ENCODE measurements at regions not wholly inside any gene's neighbourhood (a gene's known extent, or its start where the extent isn't known, plus 50 kb on each side); places are given as distances from the start of the nearest gene placed in this dataset.
"Not testable (repeated sequence)": the region's sequence is repeated elsewhere in the genome, so short reads cannot be mapped to it uniquely, and the experiment has no call there.

DNA sequence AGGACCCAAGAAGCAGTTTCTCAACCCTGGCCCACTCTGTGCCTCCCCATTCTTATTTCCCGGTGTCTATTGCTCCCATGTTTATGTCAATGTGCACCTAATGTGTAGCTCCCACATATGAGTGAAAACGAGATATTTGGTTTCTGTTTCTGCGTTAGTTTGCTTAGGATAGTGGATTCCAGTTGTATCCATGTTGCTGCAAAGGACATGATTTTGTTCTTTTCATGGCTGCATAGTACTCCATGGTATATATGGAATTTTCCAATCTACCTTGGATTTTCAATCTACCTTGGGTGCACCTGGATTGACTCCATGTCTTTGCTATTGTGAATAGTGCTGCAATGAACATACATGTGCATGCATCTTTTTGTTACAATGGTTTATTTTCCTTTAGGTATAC lies 119.8 kb upstream of the CTSV start:
- TF ChIP-seq, protein P1, sequence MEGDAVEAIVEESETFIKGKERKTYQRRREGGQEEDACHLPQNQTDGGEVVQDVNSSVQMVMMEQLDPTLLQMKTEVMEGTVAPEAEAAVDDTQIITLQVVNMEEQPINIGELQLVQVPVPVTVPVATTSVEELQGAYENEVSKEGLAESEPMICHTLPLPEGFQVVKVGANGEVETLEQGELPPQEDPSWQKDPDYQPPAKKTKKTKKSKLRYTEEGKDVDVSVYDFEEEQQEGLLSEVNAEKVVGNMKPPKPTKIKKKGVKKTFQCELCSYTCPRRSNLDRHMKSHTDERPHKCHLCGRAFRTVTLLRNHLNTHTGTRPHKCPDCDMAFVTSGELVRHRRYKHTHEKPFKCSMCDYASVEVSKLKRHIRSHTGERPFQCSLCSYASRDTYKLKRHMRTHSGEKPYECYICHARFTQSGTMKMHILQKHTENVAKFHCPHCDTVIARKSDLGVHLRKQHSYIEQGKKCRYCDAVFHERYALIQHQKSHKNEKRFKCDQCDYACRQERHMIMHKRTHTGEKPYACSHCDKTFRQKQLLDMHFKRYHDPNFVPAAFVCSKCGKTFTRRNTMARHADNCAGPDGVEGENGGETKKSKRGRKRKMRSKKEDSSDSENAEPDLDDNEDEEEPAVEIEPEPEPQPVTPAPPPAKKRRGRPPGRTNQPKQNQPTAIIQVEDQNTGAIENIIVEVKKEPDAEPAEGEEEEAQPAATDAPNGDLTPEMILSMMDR (IDR thresholded peaks at IDR 0.05; ENCODE audit: low read depth, low read length): not testable (repeated sequence)
- TF ChIP-seq EZH2phosphoT487 (IDR thresholded peaks at IDR 0.05; ENCODE audit: low read depth): not testable (repeated sequence)

Measured in OCI-LY3 (cell line).